Gastroesophageal sphincter (tissue), 3 donors: ENCODE measurements at regions not wholly inside any gene's neighbourhood (a gene's known extent, or its start where the extent isn't known, plus 50 kb on each side); places are given as distances from the start of the nearest gene placed in this dataset.

ENCODE experiments used
- EP300 ChIP-seq: sonication (generic); formaldehyde crosslinking; IDR thresholded peaks from one replicate; pipeline ENCODE4 v1.6.1; 2017; ENCODE audit warnings: antibody characterized with exemption, mild to moderate bottlenecking
- POLR2A ChIP-seq, 2 donors: fragments of 450-650 bp; IDR thresholded peaks; one replicate each; pipeline ENCODE4 v1.6.1; 2017; ENCODE audit warnings: antibody characterized with exemption in 2 of 2, mild to moderate bottlenecking in 2 of 2, moderate library complexity in 1 of 2
- POLR2AphosphoS5 ChIP-seq: sonication (generic); formaldehyde crosslinking; IDR thresholded peaks from one replicate; pipeline ENCODE4 v1.6.1; 2017; ENCODE audit warnings: antibody characterized with exemption
- TF ChIP-seq, protein P1 (sequence below), 4 experiments: fragments of 200-600 bp in 2 of 4; fragments of 450-650 bp in 2 of 4; sonication (generic) in 1 of 4; IDR thresholded peaks; one replicate each; pipeline ENCODE4 v1.5.1; 2017 to 2019; ENCODE audit warnings: antibody characterized with exemption in 4 of 4, mild to moderate bottlenecking in 2 of 4, moderate library complexity in 2 of 4

GRCh38 chr1:218717575-218717974 lies 372.4 kb downstream of the TGFB2 start:
- TF ChIP-seq, protein P1, sequence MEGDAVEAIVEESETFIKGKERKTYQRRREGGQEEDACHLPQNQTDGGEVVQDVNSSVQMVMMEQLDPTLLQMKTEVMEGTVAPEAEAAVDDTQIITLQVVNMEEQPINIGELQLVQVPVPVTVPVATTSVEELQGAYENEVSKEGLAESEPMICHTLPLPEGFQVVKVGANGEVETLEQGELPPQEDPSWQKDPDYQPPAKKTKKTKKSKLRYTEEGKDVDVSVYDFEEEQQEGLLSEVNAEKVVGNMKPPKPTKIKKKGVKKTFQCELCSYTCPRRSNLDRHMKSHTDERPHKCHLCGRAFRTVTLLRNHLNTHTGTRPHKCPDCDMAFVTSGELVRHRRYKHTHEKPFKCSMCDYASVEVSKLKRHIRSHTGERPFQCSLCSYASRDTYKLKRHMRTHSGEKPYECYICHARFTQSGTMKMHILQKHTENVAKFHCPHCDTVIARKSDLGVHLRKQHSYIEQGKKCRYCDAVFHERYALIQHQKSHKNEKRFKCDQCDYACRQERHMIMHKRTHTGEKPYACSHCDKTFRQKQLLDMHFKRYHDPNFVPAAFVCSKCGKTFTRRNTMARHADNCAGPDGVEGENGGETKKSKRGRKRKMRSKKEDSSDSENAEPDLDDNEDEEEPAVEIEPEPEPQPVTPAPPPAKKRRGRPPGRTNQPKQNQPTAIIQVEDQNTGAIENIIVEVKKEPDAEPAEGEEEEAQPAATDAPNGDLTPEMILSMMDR (IDR thresholded peaks at IDR 0.05) = no peak
- TF ChIP-seq POLR2A (IDR thresholded peaks at IDR 0.05) (no peak), POLR2AphosphoS5 (no peak), EP300 (no peak)
